PC-3 (cell line): ENCODE measurements at regions not wholly inside any gene's neighbourhood (a gene's known extent, or its start where the extent isn't known, plus 50 kb on each side); places are given as distances from the start of the nearest gene placed in this dataset.
"Not testable (repeated sequence)": the region's sequence is repeated elsewhere in the genome, so short reads cannot be mapped to it uniquely, and the experiment has no call there.

Experiments used
- ATAC-seq: fragments of 200-7000 bp; cut with Tn5 transposase; 2 replicates; pipeline ENCODE4 v1.9.1; 2020; ENCODE audit warnings: mild to moderate bottlenecking, moderate library complexity
- BruUV-seq: library from RNA; stranded (reverse); fragments of 400-500 nt; replicated peaks from 2 replicates; lab custom pipeline; 2021; lab: Mats Ljungman, UMichigan
- CTCF ChIA-PET: fragments of 300-600 bp; sonication (Branson Sonifier 250); formaldehyde crosslinking; loops from one replicate; lab custom pipeline; 2022; ENCODE audit warnings: antibody characterized with exemption; lab: Charles Lee
- POLR2A ChIA-PET: fragments of 300-600 bp; sonication (Branson Sonifier 250); formaldehyde crosslinking; loops from one replicate; lab custom pipeline; 2022; ENCODE audit warnings: antibody characterized with exemption; ENCODE audit not compliant: unreplicated experiment; lab: Charles Lee
- DNase-seq: peaks from one replicate; pipeline ENCODE4 v3.0.0-alpha.2; 2015
- H2AFZ ChIP-seq: fragments of 300-600 bp; sonication (generic); 2 replicates; pipeline ENCODE4 v1.6.0; 2016; ENCODE audit warnings: antibody characterized with exemption, low read length
- H3F3A ChIP-seq: fragments of 300-600 bp; sonication (generic); one replicate; pipeline ENCODE4 v1.6.0; 2017; ENCODE audit warnings: antibody characterized with exemption, low read length, control low read depth, mild to moderate bottlenecking; ENCODE audit not compliant: unreplicated experiment
- H3K27ac ChIP-seq: fragments of 300-600 bp; sonication (generic); 2 replicates; pipeline ENCODE4 v1.5.1; 2016; ENCODE audit warnings: mild to moderate bottlenecking, low read length
- H3K27me3 ChIP-seq: fragments of 300-600 bp; sonication (generic); 2 replicates; pipeline ENCODE4 v1.6.1; 2016; ENCODE audit warnings: low read length, mixed read lengths
- H3K36me3 ChIP-seq: fragments of 300-600 bp; sonication (generic); 2 replicates; pipeline ENCODE4 v1.6.1; 2016; ENCODE audit warnings: low read depth, mixed run types, low read length, mixed read lengths
- H3K4me1 ChIP-seq: fragments of 300-600 bp; sonication (generic); 2 replicates; pipeline ENCODE4 v1.5.1; 2016; ENCODE audit warnings: low read length; ENCODE audit not compliant: insufficient read depth
- H3K4me2 ChIP-seq: fragments of 300-600 bp; sonication (generic); 2 replicates; pipeline ENCODE4 v1.6.0; 2016; ENCODE audit warnings: low read length
- H3K4me3 ChIP-seq: fragments of 300-600 bp; sonication (generic); 2 replicates; pipeline ENCODE4 v1.5.1; 2016; ENCODE audit warnings: mild to moderate bottlenecking, low read length, mixed read lengths
- H3K79me2 ChIP-seq: fragments of 300-600 bp; sonication (generic); 2 replicates; pipeline ENCODE4 v1.6.1; 2017; ENCODE audit warnings: low read length, mixed read lengths
- H3K9ac ChIP-seq: fragments of 300-600 bp; sonication (generic); 2 replicates; pipeline ENCODE4 v1.6.0; 2016; ENCODE audit warnings: mild to moderate bottlenecking, low read length
- H3K9me2 ChIP-seq: fragments of 300-600 bp; sonication (generic); replicated peaks from 2 replicates; pipeline ENCODE4 v1.6.1; 2016; ENCODE audit warnings: mixed run types, low read length, mixed read lengths
- H3K9me3 ChIP-seq: fragments of 300-600 bp; sonication (generic); 2 replicates; pipeline ENCODE4 v1.6.1; 2016; ENCODE audit warnings: low read length, mixed read lengths
- H4K20me1 ChIP-seq: fragments of 300-600 bp; sonication (generic); 2 replicates; pipeline ENCODE4 v1.6.1; 2016; ENCODE audit warnings: low read length, mixed read lengths
- EZH2 ChIP-seq: fragments of 300-600 bp; sonication (generic); IDR thresholded peaks from one replicate; pipeline ENCODE4 v1.6.1; 2017; ENCODE audit warnings: antibody characterized with exemption, mild to moderate bottlenecking, low read length; ENCODE audit not compliant: unreplicated experiment
- EZH2phosphoT487 ChIP-seq: fragments of 300-600 bp; sonication (generic); IDR thresholded peaks from 2 replicates; pipeline ENCODE4 v1.6.1; 2018; ENCODE audit warnings: mild to moderate bottlenecking, antibody characterized with exemption, low read length, borderline replicate concordance
- intact Hi-C: fragments of 100-400 bp; cut with micrococcal nuclease; formaldehyde crosslinking; loops from 2 replicates; pipeline ENCODE4 v1.9.0; 2023
- TF ChIP-seq, protein P1 (sequence below): fragments of 300-600 bp; sonication (generic); conservative IDR thresholded peaks from 2 replicates; pipeline ENCODE4 v1.5.1; 2017; ENCODE audit warnings: antibody characterized with exemption, low read depth, mild to moderate bottlenecking, low read length

- ATAC-seq = no peak
- Histone ChIP-seq H3K4me2 (no peak overlapping the region), H3K27me3 (no peaks in the 10 kb centered on the region), H3K36me3 (no peaks in the 10 kb centered on the region), H4K20me1 (no peaks in the 10 kb centered on the region), H3K4me3 (no peak overlapping the region), H3K9ac (no peak overlapping the region), H3K27ac (no peak overlapping the region), H2AFZ (no peak overlapping the region), H3K9me3 (no peaks in the 10 kb centered on the region), H3K9me2 (no peaks in the 10 kb centered on the region), H3K4me1 (no peaks in the 10 kb centered on the region), H3K79me2 (no peaks in the 10 kb centered on the region), H3F3A (no peaks in the 10 kb centered on the region)
- ChIA-PET CTCF (no interaction called here), POLR2A (no interaction called here)
- TF ChIP-seq, protein P1, sequence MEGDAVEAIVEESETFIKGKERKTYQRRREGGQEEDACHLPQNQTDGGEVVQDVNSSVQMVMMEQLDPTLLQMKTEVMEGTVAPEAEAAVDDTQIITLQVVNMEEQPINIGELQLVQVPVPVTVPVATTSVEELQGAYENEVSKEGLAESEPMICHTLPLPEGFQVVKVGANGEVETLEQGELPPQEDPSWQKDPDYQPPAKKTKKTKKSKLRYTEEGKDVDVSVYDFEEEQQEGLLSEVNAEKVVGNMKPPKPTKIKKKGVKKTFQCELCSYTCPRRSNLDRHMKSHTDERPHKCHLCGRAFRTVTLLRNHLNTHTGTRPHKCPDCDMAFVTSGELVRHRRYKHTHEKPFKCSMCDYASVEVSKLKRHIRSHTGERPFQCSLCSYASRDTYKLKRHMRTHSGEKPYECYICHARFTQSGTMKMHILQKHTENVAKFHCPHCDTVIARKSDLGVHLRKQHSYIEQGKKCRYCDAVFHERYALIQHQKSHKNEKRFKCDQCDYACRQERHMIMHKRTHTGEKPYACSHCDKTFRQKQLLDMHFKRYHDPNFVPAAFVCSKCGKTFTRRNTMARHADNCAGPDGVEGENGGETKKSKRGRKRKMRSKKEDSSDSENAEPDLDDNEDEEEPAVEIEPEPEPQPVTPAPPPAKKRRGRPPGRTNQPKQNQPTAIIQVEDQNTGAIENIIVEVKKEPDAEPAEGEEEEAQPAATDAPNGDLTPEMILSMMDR = no peak
- TF ChIP-seq EZH2phosphoT487 (no peak), EZH2 (no peak)
- no peak for DNase-seq
- BruUV-seq = no TSS peak
- intact Hi-C loops = no loop called here
These were observed 193.4 kb upstream of the ZNF32 start for GRCh38 chr10:43842072-43842471.

GRCh38 chr10:43839973-43840372 is 191.3 kb upstream of the ZNF32 start:
- H3K4me2 ChIP-seq = no peak overlapping the region
- no peak overlapping the region for H2AFZ ChIP-seq
- H3K79me2 ChIP-seq = no peaks in the 10 kb centered on the region
- H3K27ac ChIP-seq = no peak overlapping the region
- H3K36me3 ChIP-seq = no peaks in the 10 kb centered on the region
- no peaks in the 10 kb centered on the region for H3K9me3 ChIP-seq
- no TSS peak for BruUV-seq
- no peaks in the 10 kb centered on the region for H3K4me1 ChIP-seq
- TF ChIP-seq EZH2phosphoT487 = no peak
- TF ChIP-seq EZH2 = no peak
- TF ChIP-seq, protein P1 = no peak
- H4K20me1 ChIP-seq = no peaks in the 10 kb centered on the region
- no peak for DNase-seq
- no peak overlapping the region for H3K4me3 ChIP-seq
- no peaks in the 10 kb centered on the region for H3F3A ChIP-seq
- ATAC-seq = no peak
- H3K27me3 ChIP-seq = no peaks in the 10 kb centered on the region
- POLR2A ChIA-PET = no interaction called here
- no peak overlapping the region for H3K9ac ChIP-seq
- intact Hi-C loops = no loop called here
- CTCF ChIA-PET = no interaction called here
- no peaks in the 10 kb centered on the region for H3K9me2 ChIP-seq

DNA sequence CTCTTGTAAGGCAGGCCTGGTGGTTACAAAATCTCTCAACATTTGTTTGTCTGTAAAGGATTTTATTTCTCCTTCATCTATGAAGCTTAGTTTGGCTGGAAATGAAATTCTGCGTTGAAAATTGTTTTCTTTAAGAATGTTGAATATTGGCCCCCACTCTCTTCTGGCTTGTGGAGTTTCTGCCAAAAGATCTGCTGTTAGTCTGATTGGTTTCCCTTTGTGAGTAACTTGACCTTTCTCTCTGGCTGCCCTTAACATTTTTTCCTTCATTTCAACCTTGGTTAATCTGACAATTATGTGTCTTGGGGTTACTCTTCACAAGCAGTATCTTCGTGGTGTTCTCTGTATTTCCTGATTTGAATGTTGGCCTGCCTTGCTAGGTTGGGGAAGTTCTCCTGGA is 186.1 kb upstream of the ZNF32 start:
- intact Hi-C loops, H3K9ac ChIP-seq, H3K4me2 ChIP-seq, BruUV-seq, H3F3A ChIP-seq, H3K4me1 ChIP-seq, H4K20me1 ChIP-seq, H3K36me3 ChIP-seq, POLR2A ChIA-PET, ATAC-seq, H3K79me2 ChIP-seq, H3K4me3 ChIP-seq, H3K9me3 ChIP-seq, H2AFZ ChIP-seq, H3K27ac ChIP-seq, DNase-seq, CTCF ChIA-PET, H3K9me2 ChIP-seq, H3K27me3 ChIP-seq: not testable (repeated sequence)
